ENCODE measurements at regions not wholly inside any gene's neighbourhood (a gene's known extent, or its start where the extent isn't known, plus 50 kb on each side); places are given as distances from the start of the nearest gene placed in this dataset.
"Not testable (repeated sequence)": the region's sequence is repeated elsewhere in the genome, so short reads cannot be mapped to it uniquely, and the experiment has no call there.

DNA sequence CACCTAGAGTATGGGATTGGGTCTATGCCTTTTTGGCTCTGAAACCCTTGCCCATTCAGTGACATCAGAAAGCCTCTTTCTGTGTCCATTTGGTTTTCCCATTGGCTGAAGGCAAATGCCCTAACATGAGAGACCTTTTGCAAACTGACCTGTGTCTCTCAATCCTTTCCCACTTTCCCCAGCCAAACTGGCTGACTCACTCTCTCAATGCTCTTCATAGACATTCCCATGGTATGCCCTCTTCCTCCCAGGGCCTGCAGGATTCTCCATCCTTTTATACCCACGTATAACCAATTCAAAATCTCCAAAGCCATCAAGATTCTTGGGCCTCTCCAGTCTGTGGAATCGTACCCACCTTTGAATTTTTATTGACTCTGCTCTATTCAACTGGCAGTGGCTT is 563.3 kb downstream of the GATA3 start:
- no peak for DNase-seq (ENCODE audit: low read depth)

DNA sequence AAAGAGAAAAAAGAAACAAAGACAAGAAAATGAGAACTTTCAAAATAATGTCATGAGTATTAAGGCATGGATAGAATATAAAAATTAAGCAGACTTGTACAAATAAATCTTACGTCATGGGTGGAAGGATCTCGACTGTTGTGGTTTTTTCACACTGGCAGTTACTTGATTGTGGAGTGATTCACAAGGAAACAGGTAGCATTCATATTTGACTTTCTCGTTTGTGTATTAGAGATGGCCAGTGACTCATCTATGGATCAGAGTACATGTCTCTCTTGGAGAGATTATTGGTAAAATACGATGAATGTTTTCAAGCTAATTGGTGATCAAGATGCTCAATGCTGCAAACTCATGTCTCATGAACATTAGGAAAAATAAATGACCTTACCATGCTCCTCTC is 564.3 kb downstream of the GATA3 start:
- DNase-seq (ENCODE audit: low read depth): no peak

DNA sequence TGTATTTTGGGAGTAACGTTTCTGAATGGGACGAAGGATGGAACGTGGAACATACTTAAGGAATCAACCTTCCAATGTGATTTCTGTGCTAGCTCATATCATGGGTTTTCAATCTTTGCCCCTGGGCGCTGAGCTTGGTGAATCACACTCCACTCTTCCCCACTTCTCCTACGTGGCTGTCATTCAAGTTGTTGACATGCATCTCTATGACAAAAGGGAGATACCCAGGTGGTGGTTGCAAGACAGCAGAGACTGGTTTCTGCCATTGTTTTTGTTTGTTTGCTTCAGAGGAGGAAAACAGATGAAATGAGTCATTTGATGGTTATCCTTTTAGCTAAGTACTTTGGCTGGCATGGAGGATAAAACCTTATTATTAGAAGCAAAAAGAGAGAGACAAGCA is 573.9 kb downstream of the GATA3 start:
- no peak for DNase-seq (ENCODE audit: low read depth)

DNA sequence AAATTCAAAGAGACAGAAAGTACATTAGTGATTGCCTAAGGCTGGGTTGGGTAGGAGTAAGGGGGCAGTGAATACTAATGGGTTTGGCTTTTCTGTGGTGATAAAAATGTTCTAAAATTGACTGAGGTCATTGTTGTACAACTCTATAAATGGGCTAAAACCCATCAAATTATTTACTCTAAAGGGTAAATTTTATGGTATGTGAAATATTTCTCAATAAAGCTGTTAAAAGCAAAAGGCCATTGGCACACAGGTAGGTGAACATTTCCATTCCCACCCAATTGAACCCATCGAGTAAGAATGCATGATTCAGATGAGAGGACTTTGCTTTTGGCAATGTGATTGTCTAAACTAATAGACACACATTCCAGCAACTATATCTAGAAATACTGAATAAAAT is 579.4 kb downstream of the GATA3 start:
- no peak for DNase-seq (ENCODE audit: low read depth)

DNA sequence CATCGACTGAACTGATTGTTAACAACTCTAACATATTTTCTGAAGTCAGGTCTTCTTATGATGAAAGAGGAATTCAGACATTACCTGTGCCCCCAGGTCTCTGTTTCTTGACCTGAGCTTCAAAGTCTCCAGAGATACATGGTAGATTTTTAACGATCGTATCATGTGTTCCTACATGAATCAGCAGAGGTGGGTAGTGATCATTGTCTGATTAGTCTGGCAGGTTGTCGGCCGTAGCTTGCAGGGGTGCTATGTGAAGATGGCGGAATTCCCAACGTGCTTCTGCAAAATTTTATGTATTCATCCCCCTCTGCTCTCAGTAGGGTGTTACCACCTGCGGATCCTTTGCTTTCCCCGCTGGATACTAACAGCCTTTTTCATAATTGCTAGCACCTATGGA is 581.9 kb downstream of the GATA3 start:
- no peak for DNase-seq (ENCODE audit: low read depth)

DNA sequence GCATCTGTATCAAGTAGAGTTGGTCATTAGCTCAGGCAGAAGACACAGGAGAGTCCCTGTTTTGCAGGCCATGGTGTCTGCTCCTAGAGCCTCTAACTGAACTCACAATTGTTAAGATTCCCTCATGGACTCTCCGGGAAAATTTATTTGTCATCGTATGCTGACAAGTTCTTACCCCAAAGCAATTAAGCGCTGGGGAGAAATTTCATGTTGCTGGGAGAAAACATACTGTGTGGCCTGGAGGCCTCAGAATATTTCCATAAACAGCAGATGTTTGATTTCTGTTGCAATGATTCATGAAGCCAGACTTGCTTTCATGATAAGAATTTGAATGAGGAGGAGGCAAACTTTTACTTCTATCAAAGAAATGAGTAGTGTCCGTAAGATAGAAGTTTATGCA is 583.2 kb downstream of the GATA3 start:
- DNase-seq (ENCODE audit: low read depth): no peak

DNA sequence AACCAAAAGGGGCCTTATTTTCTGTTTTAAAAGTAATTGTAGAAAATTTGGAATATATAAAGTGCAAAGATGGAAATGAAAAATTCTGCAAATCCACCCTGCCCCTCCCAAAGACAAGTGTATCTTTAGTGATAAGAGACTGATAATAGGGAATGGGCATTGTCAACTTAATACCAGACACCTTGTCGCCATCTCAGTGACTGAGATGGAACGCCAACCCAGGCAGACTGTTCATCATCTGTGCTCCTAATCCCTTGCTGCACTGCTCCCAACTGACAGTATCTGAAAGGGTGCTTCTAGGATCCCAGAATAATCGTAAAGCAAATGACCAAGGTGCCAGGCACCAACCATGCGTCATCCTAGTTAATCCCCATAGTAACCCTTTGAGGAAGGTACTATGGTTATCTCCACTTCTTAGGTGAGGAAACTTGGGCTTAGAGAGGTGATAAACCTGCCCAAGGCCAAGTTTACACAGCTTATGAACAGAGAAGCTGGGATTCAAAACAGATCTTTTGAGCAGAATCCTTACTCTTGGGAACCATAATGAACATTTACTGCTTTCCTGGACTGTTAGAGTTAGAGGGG is 583.7 kb downstream of the GATA3 start:
- DNase-seq (ENCODE audit: low read depth): no peak

DNA sequence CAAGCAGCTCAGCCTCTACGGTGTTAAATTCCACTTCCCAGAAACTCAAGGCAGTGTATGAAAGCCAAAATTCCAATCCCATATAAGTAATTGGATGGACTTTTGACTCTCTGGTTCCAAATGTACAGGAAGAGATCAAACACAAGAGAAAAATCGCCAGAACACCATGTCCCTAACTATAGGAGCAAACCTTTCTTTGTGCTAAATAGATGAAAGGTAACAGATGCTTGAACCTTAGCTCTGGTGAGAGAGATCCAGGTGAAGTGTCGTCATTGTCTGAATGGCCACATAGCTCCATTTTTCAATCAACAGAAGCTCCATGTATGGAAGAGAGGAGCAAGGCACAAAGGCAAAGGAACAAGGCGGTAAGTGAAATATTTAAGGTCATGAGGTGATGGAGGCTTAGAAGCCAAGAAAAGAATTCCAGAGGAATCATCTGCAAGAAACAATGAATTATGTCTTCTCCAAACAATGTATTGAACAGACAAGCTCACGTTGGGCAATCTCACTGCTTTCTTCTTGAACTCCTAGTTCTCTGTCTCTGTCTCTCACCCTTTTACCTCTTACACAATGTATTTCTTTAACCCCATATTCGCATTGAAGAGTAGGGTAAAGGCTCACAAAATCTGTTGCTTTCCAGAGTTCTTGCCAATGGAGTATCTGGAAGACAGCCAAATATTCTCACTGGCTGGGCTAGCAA is 585.1 kb downstream of the GATA3 start:
- no peak for DNase-seq (ENCODE audit: low read depth)

DNA sequence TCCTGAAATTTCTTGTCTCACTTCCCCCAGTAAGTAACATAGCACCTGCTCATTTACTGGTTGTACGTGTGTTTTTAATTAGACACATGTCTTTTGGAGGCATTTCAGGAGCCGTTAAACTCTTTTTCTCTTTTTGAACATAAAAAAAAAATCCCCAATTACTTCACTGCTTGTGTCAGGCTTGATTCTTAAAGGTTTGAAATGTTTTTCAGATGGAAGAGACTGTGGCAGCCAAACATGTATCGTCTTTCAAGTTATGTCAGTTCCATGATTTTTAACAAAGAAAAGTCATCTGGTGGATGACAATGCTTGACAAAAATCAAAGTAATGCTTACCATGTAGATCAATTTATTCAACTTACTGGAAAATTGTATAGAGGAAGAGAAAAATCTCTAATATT is 585.8 kb downstream of the GATA3 start:
- no peak for DNase-seq (ENCODE audit: low read depth)

DNA sequence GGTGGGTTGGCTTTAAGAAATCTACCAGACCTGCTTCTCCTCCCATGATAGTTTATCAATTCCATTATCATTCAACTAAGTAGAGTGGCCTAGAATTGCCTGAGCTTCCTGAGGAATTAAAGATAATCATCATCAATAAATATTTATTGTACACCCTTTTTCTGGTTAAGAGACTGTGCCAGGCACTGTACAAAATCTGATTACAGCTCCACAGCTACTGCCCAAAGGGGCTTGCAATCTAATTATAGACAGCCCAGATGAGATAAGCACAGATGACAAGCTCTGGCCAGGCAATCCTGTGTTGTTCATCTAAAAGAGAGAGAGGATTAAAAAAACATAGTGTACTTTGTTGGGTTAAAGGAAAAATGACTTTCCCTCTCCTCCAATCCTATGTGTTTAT is 586.4 kb downstream of the GATA3 start:
- no peak for DNase-seq (ENCODE audit: low read depth)

DNA sequence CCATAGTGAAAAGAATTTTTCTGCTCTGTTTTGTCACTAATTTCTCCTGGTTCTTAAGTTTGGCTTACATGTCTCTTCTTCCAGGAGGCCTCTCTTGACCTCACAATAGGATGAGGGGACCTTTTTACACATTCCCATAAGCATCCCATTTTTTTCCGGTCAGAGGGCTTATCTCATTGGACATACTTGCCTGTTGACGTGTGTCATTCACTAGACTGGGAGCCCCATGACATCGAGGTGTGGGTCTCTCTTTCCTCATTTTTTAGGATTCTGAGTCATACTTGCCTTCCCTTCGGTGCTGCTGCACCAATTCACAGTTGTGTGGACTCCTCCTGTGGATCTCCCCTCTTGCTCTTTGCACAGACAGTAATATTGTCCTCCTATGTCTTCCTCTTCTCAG is 601.8 kb downstream of the GATA3 start:
- DNase-seq (ENCODE audit: low read depth): no peak

DNA sequence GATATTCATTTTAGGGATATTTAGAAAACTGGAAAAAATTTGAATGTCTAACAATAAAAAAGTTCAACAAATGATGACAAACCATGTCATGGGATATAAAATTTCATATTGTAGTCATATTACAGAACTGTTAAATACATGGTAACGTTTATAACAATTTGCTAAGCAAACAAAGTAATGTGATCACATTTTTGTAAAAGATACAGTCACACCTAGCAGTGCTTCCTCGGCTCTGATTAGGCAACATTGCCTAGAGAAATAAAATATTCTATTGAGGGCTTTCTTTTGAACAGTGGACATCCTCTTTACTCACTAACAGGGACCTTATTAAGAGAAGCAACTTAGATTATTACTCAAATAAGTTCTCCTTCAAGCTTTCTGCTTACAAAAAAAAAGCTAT is 605.5 kb downstream of the GATA3 start:
- DNase-seq (ENCODE audit: low read depth): no peak

DNA sequence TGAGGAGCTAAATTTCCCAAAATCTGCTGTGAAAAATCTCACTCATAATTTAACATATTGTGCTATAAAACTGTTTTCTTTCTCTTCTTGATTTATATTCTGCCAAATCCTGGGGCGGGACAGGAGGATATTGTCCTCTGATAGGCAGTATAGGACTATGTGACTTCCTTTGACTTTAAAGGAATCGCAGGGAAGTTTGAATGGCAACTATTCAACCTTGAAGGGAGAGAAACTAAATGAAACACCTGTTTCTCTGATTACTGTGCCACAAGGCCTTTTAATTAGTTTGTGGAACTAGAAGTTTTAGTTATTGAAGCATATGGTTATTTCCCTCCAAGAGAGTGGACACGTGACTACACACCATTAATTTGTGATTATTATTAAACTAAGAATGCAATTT is 607.4 kb downstream of the GATA3 start:
- no peak for DNase-seq (ENCODE audit: low read depth)

DNA sequence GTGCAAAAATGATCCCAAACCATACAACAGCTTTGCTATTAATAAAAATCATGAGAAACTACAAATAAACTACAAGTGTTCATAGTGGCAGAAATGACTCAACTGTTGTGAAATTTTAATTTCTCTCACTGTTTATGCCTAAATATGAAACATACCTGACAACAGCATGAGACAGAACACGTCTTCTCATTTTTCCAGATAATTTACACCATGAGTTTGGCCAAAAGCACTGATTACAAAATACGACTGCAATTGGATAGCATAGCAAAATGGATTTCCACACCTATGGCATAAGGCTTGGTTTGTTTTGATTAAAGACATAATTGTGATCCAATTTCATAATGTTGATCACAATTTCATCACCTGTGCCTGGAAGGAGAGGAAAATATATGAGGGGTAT is 608.6 kb downstream of the GATA3 start:
- no peak for DNase-seq (ENCODE audit: low read depth)

DNA sequence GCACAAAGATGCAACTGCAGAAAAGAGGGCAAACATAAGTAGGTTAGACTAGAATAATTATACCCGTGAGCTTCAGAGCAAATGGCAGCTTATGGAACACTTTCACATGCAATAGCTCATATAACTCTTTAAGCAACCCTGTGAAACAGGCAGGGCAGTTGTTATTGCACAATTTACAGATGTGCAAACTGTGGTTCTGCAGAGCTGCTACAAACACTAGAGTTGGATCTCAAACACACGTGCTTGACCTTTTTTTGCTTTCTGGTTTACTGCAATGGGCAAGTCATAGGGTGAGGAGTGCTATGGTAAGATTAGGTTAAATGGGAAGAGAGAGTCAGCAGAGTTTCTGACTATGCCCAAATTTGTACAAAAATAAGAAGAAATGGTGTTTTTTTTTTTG is 610.8 kb downstream of the GATA3 start:
- DNase-seq (ENCODE audit: low read depth): no peak

DNA sequence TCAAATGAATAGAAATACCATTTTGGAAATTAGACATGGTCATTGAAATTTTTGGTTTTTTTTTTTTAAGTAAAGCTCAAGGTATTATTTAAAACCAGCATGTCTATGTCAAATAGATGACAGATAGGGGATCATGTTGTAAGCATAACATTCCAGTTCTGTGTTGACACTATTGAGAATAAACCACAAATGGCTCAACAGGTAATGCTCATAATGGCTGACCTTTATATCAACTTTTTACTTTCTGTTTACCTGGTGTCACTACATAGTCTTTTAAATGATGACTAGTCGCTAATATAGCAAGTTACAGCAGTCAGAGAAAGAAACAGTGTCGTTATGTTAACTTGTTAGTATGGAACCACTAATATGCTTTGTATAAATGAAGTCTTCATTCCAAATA is 616.0 kb downstream of the GATA3 start:
- no peak for DNase-seq (ENCODE audit: low read depth)

DNA sequence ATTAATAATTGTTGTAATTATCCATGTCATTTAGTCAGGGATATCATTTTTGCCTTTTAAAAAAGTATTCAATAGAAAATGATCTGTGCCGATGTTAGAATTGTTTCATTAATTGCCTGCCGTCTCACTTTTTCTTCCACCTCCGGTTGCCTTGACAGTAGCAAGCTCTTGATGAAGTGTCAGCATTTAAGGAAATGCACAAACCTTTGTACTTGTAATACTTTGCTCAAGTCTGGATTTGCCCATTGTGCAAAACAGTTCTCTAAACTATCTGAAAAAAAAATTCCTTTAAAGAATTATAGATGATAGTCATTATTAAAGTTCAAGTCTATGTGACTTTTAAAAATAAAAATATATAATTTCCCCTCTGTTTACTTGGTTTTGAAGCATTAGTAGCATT is 619.7 kb downstream of the GATA3 start:
- no peak for DNase-seq (ENCODE audit: low read depth)

DNA sequence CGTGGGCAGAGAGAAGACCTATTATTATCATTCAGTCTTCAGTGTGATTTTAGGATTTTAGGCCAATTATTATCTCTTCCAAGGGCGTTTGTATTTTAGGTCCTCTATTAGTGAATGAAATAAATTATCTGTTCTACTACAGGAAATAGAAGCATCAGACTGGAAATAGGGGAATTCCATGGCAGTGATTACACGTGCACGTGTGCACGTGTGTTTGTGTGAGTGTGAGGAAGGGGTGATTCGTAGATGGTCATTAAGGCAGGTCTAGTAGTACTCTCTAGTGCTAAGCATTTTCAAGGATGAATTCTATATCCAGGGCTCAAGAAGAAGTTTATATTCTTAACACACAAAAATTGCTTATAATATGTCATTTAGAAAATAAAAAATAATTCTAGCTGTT is 623.2 kb downstream of the GATA3 start:
- DNase-seq (ENCODE audit: low read depth): no peak

DNA sequence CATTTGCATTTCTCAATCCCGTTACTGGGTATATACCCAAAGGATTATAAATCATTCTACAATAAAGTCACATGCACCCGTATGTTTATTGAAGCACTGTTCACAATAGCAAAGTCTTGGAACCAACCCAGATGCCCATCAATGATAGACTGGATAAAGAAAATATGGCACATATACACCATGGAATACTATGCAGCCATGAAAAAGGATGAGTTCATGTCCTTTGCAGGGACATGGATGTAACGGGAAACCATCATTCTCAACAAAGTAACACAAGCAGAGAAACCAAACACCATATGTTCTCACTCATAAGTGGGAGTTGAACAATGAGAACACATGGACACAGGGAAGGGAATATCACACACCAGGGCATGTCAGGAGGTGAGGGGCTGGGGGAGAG is 630.4 kb downstream of the GATA3 start:
- not testable (repeated sequence) for DNase-seq (ENCODE audit: low read depth)

DNA sequence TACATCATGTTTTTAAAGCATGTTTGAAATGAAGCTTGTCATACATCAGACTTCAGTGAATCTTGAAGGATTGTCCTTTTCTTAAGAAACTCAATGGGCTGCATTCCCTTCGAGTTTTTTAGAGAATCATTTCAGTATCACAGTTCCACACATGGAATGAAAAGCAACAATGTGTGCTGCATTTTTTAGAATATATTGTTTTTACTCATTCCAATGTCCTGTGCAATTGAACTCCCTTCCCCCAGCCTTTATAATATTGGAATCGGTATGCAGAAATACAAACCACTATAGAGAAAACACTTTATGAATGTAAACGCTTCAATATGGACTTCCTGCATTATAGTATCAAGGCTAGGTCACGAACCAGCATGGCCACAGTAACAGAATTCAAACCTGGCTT is 634.4 kb downstream of the GATA3 start:
- DNase-seq (ENCODE audit: low read depth): no peak

DNA sequence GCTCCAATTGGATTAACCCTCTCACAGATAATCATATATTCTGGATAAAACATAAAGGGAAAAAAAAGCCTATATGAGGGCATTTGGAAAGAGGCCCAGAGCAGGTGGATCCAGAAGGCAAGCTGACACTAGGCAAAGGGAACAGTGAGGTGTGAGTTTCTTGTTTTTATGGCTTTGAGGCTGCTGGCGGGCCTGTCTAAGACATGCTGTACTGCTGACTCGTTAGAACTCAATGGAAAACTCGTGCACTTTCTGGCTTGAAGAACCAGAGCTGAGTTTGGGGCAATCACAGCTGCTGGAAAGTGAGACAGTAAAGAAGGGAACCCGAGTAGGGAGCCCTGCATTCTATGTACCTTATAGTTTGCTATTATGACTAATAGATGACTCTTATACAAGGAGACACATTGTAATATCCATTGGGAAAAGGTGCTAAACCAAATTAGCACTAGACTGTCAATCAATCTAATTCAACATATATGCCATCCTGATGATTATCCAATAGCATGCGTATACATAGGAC is 637.1 kb downstream of the GATA3 start:
- no peak for DNase-seq (ENCODE audit: low read depth)

DNA sequence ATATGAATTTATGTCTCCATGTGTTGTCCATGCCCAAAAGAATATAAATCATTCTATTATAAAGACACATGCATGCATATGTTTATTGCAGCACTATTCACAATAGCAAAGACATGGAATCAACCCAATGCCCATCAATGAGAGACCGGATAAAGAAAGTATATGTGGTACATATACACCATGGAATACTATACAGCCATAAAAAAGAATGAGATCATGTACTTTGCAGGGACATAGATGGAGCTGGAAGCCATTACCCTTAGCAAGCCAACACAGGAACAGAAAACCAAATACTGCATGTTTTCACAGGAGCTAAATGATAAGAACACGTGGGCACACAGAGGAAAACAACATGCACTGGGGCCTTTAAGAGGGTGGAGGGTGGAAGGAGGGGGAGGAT is 639.1 kb downstream of the GATA3 start:
- DNase-seq (ENCODE audit: low read depth): not testable (repeated sequence)

DNA sequence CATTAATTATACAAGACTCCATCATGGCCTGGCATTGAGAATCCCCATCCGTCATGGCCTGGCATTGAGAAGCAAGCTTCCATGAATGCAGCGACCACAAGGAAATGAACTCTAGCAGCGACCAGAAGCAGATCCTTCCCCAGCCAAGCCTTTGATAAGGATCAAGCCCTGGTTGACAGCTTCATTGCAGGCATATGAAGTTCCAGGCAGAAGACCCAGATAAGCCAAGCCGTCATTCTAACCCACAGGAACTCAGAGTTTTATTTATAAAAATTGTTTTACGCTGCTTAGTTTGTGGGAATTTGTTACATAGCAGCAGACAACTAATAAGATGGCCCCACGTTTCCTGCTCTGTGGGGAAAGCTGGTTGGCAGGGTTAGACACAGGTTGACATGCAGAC is 642.3 kb downstream of the GATA3 start:
- no peak for DNase-seq (ENCODE audit: low read depth)

DNA sequence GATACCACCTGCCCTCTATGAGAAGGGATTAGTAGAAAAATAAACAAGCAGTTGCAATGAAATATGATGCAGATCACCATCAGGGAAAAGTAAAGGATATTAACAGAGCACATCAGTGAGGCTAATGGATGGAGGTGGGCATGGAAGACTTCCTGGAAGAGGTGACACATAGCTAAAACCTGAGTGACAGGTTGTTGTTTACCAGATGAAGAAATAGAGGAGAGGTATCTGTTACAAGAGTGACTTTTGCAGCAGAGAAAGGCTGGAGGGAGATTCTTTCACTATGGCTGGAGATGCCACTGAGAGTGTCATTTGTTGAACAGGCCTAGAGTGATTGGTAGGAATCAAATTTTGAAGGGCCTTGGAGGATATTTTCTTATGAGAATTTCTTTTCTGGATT is 646.2 kb downstream of the GATA3 start:
- DNase-seq (ENCODE audit: low read depth): no peak

Data from fibroblast of the conjunctiva (primary cell).